Mesendoderm (in vitro differentiated cells): ENCODE measurements at regions not wholly inside any gene's neighbourhood (a gene's known extent, or its start where the extent isn't known, plus 50 kb on each side); places are given as distances from the start of the nearest gene placed in this dataset.

ENCODE experiments used
- DNase-seq: peaks from one replicate; pipeline ENCODE4 v3.0.0; 2013
- H2AK5ac ChIP-seq: 2 replicates; pipeline ENCODE4 v1.6.1; 2013; ENCODE audit warnings: low read length, inconsistent platforms
- H2BK120ac ChIP-seq: 2 replicates; pipeline ENCODE4 v1.6.1; 2013; ENCODE audit warnings: low read depth, mild to moderate bottlenecking, low read length, moderate library complexity, mixed read lengths
- H2BK15ac ChIP-seq: replicated peaks from 2 replicates; pipeline ENCODE4 v1.6.1; 2013; ENCODE audit warnings: low read depth, mild to moderate bottlenecking, moderate library complexity
- H2BK5ac ChIP-seq: 2 replicates; pipeline ENCODE4 v1.6.1; 2013; ENCODE audit warnings: low read length, inconsistent platforms
- H3K18ac ChIP-seq: 2 replicates; pipeline ENCODE4 v1.6.1; 2013; ENCODE audit warnings: mild to moderate bottlenecking, low read length, mixed read lengths
- H3K23ac ChIP-seq: one replicate; pipeline ENCODE4 v1.6.1; 2013; ENCODE audit warnings: low read length
- H3K27ac ChIP-seq: 2 replicates; pipeline ENCODE4 v1.5.1; 2013; ENCODE audit warnings: low read depth, mild to moderate bottlenecking, inconsistent platforms, low read length, moderate library complexity
- H3K27me3 ChIP-seq: 2 replicates; pipeline ENCODE4 v1.6.1; 2013; ENCODE audit warnings: low read length, control low read depth, mild to moderate bottlenecking, inconsistent platforms; ENCODE audit not compliant: insufficient read depth, poor library complexity
- H3K36me3 ChIP-seq: 2 replicates; pipeline ENCODE4 v1.6.1; 2013; ENCODE audit warnings: low read length, inconsistent platforms; ENCODE audit not compliant: control insufficient read depth, insufficient read depth
- H3K4ac ChIP-seq: one replicate; pipeline ENCODE4 v1.6.1; 2013; ENCODE audit warnings: low read depth, mild to moderate bottlenecking, low read length, moderate library complexity
- H3K4me1 ChIP-seq: 2 replicates; pipeline ENCODE4 v1.6.1; 2013; ENCODE audit warnings: low read depth, low read length, inconsistent platforms; ENCODE audit not compliant: control insufficient read depth
- H3K4me2 ChIP-seq: 2 replicates; pipeline ENCODE4 v1.6.1; 2013; ENCODE audit warnings: low read length
- H3K4me3 ChIP-seq: 2 replicates; pipeline ENCODE4 v1.5.1; 2013; ENCODE audit warnings: mild to moderate bottlenecking, low read length
- H3K56ac ChIP-seq: one replicate; pipeline ENCODE4 v1.6.1; 2013; ENCODE audit warnings: low read length
- H3K79me1 ChIP-seq: 2 replicates; pipeline ENCODE4 v1.6.1; 2013; ENCODE audit warnings: low read length, inconsistent platforms
- H3K79me2 ChIP-seq: 2 replicates; pipeline ENCODE4 v1.6.1; 2013; ENCODE audit warnings: mild to moderate bottlenecking, low read length; ENCODE audit not compliant: control insufficient read depth, insufficient read depth
- H3K9ac ChIP-seq: 2 replicates; pipeline ENCODE4 v1.6.1; 2013; ENCODE audit warnings: low read length, inconsistent platforms
- H4K5ac ChIP-seq: one replicate; pipeline ENCODE4 v1.6.1; 2013; ENCODE audit warnings: low read length
- H4K8ac ChIP-seq: one replicate; pipeline ENCODE4 v1.6.1; 2013; ENCODE audit warnings: low read depth, mild to moderate bottlenecking, control low read depth, low read length, moderate library complexity
- WGBS: extraction: QIAGEN DNeasy Blood & Tissue Kit; methylation state at CpG from one replicate; pipeline ENCODE4 v1.1.7; 2013; ENCODE audit warnings: low lambda C conversion rate, missing lambda C conversion rate; ENCODE audit not compliant: insufficient coverage; ENCODE audit errors: extremely low coverage; 5-methylcytosine and 5-hydroxymethylcytosine counted together

DNA sequence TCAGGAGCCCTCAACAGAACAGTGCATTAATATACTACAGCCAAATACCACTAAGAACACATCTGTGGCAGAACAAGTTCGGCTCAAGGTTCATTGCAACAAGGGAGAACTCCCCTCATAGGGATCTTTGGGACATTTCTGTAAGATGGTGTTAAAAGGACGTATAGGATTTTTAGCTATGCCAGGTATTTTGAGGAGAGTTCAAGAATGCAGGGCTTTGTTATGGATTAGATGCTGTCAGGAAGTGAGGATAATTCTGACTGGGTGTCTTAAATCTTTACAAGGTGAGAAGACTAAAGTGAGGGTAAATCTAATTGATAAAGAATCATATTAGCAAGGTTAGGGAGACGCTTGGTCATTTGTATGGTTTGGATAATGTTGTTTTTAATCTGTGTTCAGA is 83.7 kb upstream of the AHI1 start:
- Histone ChIP-seq H4K5ac (no peak overlapping the region), H3K79me2 (no peaks in the 10 kb centered on the region), H3K23ac (no peak overlapping the region), H3K27ac (no peak overlapping the region), H2BK120ac (no peak overlapping the region), H3K56ac (no peak overlapping the region), H3K9ac (no peak overlapping the region), H3K36me3 (no peaks in the 10 kb centered on the region), H3K4me2 (no peak overlapping the region), H2BK15ac (no peak overlapping the region), H3K4me1 (no peaks in the 10 kb centered on the region), H2AK5ac (no peak overlapping the region), H3K27me3 (no peaks in the 10 kb centered on the region), H4K8ac (no peak overlapping the region), H3K18ac (no peak overlapping the region), H3K4ac (no peak overlapping the region), H3K4me3 (no peak overlapping the region), H2BK5ac (no peak overlapping the region), H3K79me1 (no peaks in the 10 kb centered on the region)
- WGBS, result no CpG with 5 or more reads among the region's 3 CpGs
- peak; percentile 83 for DNase-seq

DNA sequence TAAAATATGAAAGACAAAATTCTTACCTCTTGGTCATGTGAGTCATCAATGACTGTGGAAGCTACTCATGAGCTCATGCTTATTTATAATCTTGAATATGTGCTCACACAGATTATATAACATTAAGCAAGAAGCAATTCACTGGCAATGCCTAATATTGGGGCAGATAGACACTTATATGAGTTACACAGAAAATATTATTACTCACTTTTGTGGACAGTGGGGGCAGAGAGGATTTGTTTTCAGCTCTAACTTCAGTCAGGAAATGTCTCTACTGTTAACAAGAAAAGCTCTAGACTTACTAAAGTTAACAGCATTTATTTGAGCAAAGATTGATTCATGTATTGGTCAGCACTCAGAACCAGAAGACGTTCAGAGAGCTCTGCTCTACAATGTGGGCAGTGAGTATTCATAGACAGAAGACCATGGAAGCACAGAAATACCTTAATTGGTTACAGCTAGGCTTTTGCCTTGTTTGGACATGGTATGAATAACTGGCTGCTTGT is 85.8 kb upstream of the AHI1 start:
- Histone ChIP-seq H2AK5ac (no peak overlapping the region), H3K9ac (no peak overlapping the region), H3K23ac (no peak overlapping the region), H3K4ac (no peak overlapping the region), H3K4me1 (no peaks in the 10 kb centered on the region), H3K36me3 (no peaks in the 10 kb centered on the region), H2BK15ac (no peak overlapping the region), H2BK120ac (no peak overlapping the region), H3K4me3 (no peak overlapping the region), H4K5ac (no peak overlapping the region), H3K79me1 (no peaks in the 10 kb centered on the region), H3K18ac (no peak overlapping the region), H3K4me2 (no peak overlapping the region), H3K27ac (no peak overlapping the region), H2BK5ac (no peak overlapping the region), H3K79me2 (no peaks in the 10 kb centered on the region), H4K8ac (no peak overlapping the region), H3K27me3 (no peaks in the 10 kb centered on the region), H3K56ac (no peak overlapping the region)
- no CpG with 5 or more reads among the region's 1 CpG for WGBS
- DNase-seq, result no peak

DNA sequence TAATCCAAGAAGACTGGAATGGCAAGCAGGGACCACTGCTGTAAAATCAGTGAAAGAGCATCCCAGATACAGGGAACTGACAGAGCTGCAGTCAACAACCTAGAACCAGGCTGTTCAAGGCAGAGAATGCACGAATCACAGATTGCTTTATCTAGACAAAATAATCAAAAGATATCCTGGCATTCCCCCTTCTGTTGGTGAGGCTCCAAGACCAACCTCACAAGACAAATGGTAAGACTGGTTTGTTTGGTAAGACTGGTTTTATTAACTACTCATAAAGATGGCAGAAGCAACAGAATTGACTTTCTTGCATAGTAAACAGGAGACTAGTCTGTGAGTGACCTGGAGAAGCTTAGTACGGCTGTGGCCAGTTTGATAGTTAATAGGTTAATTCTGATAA is 88.8 kb upstream of the AHI1 start:
- H2BK15ac ChIP-seq, result no peak overlapping the region
- no peak overlapping the region for H3K23ac ChIP-seq
- no peaks in the 10 kb centered on the region for H3K4me1 ChIP-seq
- no peak overlapping the region for H2BK5ac ChIP-seq
- no peak overlapping the region for H3K18ac ChIP-seq
- no peak overlapping the region for H3K4me3 ChIP-seq
- H3K4me2 ChIP-seq, result no peak overlapping the region
- H4K8ac ChIP-seq, result no peak overlapping the region
- H3K9ac ChIP-seq, result no peak overlapping the region
- DNase-seq, result no peak
- no peaks in the 10 kb centered on the region for H3K27me3 ChIP-seq
- H3K79me1 ChIP-seq, result no peaks in the 10 kb centered on the region
- no peak overlapping the region for H2AK5ac ChIP-seq
- no peaks in the 10 kb centered on the region for H3K79me2 ChIP-seq
- no CpG with 5 or more reads among the region's 2 CpGs for WGBS
- no peak overlapping the region for H3K56ac ChIP-seq
- H3K36me3 ChIP-seq, result no peaks in the 10 kb centered on the region
- H3K27ac ChIP-seq, result no peak overlapping the region
- H2BK120ac ChIP-seq, result no peak overlapping the region
- H3K4ac ChIP-seq, result no peak overlapping the region
- no peak overlapping the region for H4K5ac ChIP-seq

DNA sequence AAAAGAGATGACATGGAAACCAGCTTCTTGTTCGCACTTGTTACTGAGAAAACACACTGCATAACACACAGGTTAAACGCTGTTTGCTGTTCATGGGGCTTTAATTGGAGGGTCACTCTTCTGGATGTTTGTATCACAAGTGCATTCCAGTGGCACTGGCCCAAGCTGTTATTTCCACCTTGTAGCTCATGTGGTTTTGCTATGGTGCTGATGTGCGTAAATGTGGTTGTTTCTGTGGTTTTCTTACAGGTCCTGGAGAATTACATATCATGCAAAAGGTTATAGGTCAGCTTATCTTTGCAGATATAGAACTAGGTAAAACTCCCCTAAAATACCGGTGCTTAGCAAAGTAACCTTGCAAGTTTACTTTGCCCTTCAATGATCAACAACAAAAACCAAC is 89.3 kb upstream of the AHI1 start:
- H3K4me1 ChIP-seq, result no peaks in the 10 kb centered on the region
- H3K4me3 ChIP-seq, result no peak overlapping the region
- no peak overlapping the region for H3K56ac ChIP-seq
- H3K27me3 ChIP-seq, result no peaks in the 10 kb centered on the region
- H3K36me3 ChIP-seq, result no peaks in the 10 kb centered on the region
- WGBS, result no CpG with 5 or more reads among the region's 4 CpGs
- H3K23ac ChIP-seq, result no peak overlapping the region
- no peak overlapping the region for H3K18ac ChIP-seq
- no peak overlapping the region for H3K4ac ChIP-seq
- no peak overlapping the region for H2BK5ac ChIP-seq
- H3K79me1 ChIP-seq, result no peaks in the 10 kb centered on the region
- no peak overlapping the region for H3K4me2 ChIP-seq
- no peak overlapping the region for H4K5ac ChIP-seq
- no peak overlapping the region for H3K9ac ChIP-seq
- H2AK5ac ChIP-seq, result no peak overlapping the region
- no peak for DNase-seq
- no peaks in the 10 kb centered on the region for H3K79me2 ChIP-seq
- H3K27ac ChIP-seq, result no peak overlapping the region
- H2BK15ac ChIP-seq, result no peak overlapping the region
- H2BK120ac ChIP-seq, result no peak overlapping the region
- no peak overlapping the region for H4K8ac ChIP-seq

DNA sequence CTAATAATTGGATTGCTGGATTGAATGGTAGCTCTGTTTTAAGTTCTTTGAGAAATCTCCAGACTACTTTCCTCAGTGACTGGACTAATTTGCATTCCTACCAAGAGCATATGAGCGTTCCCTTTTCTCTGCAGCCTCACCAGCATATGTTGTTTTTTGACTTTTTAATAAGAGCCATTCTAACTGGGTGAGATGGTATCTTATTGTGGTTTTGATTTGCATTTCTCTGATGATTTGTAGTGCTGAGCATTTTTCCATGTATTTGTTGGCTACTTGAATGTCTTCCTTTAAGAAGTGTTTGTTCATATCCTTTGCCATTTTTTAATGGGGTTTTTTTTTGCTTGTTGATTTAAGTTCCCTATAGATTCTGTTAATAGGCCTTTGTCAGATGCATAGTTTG is 94.7 kb upstream of the AHI1 start:
- no peak overlapping the region for H4K8ac ChIP-seq
- no peak overlapping the region for H2BK120ac ChIP-seq
- no peak overlapping the region for H3K4me2 ChIP-seq
- no peak overlapping the region for H3K27ac ChIP-seq
- no peaks in the 10 kb centered on the region for H3K4me1 ChIP-seq
- H2BK15ac ChIP-seq, result no peak overlapping the region
- H3K4me3 ChIP-seq, result no peak overlapping the region
- no peaks in the 10 kb centered on the region for H3K79me1 ChIP-seq
- no peak overlapping the region for H2AK5ac ChIP-seq
- no peak overlapping the region for H2BK5ac ChIP-seq
- H3K36me3 ChIP-seq, result no peaks in the 10 kb centered on the region
- no peaks in the 10 kb centered on the region for H3K27me3 ChIP-seq
- no peak overlapping the region for H4K5ac ChIP-seq
- no peak for DNase-seq
- H3K18ac ChIP-seq, result no peak overlapping the region
- H3K23ac ChIP-seq, result no peak overlapping the region
- no peak overlapping the region for H3K56ac ChIP-seq
- no peaks in the 10 kb centered on the region for H3K79me2 ChIP-seq
- no peak overlapping the region for H3K9ac ChIP-seq
- no peak overlapping the region for H3K4ac ChIP-seq
- WGBS, result no CpG with 5 or more reads among the region's 1 CpG

DNA sequence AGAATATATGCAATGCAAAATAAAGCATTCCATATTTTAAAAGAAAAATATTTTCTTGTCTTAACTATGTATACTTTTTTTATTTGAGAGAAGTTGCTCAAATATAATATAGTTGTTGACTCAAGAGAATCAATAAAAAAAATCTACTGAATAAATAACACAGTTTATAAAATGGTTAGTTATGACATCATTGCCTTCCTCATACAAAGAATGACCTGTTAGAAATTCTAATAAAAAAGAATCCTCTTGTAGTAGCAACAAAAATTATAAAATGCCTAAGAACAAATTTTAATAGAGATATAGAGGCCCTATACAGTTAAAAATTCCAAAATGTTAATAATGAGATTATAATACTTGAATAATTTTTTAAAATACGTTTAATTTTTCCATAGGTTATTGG is 96.5 kb upstream of the AHI1 start:
- no peak overlapping the region for H2BK5ac ChIP-seq
- no peak for DNase-seq
- no peak overlapping the region for H3K27ac ChIP-seq
- no peak overlapping the region for H2BK120ac ChIP-seq
- no peaks in the 10 kb centered on the region for H3K4me1 ChIP-seq
- H3K36me3 ChIP-seq, result no peaks in the 10 kb centered on the region
- H3K56ac ChIP-seq, result no peak overlapping the region
- H3K4me2 ChIP-seq, result no peak overlapping the region
- WGBS, result 100% methylated on average over 1 of the region's 1 CpG
- no peak overlapping the region for H3K9ac ChIP-seq
- H2AK5ac ChIP-seq, result no peak overlapping the region
- H3K79me1 ChIP-seq, result no peaks in the 10 kb centered on the region
- no peaks in the 10 kb centered on the region for H3K27me3 ChIP-seq
- H3K79me2 ChIP-seq, result no peaks in the 10 kb centered on the region
- H4K5ac ChIP-seq, result no peak overlapping the region
- H4K8ac ChIP-seq, result no peak overlapping the region
- no peak overlapping the region for H3K4ac ChIP-seq
- H3K4me3 ChIP-seq, result no peak overlapping the region
- no peak overlapping the region for H2BK15ac ChIP-seq
- H3K18ac ChIP-seq, result no peak overlapping the region
- no peak overlapping the region for H3K23ac ChIP-seq
